AG08396 (cell line): ENCODE measurements at regions not wholly inside any gene's neighbourhood (a gene's known extent, or its start where the extent isn't known, plus 50 kb on each side); places are given as distances from the start of the nearest gene placed in this dataset.
A peak's percentile ranks its signal among the peaks of the same experiment; 100 is the strongest.

ENCODE experiments used
- DNase-seq: peaks from one replicate; pipeline ENCODE4 v3.0.0; 2012; ENCODE audit warnings: low spot score, mixed read lengths

DNA sequence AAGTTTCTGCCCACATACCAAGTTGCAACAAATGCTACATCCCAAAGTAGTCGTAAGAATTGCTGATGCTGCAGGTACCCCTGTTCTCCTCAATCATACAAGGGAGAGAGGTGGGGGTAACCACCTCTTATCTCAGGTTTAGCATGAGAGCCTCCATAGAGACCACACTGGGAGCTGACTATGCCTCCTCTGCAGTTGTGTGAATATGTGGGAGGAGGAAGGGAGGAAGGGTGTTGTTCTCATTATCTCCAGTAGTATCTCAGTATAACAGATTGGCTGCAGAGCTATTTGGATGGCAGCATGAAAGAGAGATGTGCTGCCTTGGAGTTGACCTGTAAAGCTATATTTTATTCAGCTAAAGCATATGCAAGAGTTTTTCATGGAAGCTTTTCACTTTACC is 690.7 kb downstream of the KCNJ3 start:
- no peak for DNase-seq

DNA sequence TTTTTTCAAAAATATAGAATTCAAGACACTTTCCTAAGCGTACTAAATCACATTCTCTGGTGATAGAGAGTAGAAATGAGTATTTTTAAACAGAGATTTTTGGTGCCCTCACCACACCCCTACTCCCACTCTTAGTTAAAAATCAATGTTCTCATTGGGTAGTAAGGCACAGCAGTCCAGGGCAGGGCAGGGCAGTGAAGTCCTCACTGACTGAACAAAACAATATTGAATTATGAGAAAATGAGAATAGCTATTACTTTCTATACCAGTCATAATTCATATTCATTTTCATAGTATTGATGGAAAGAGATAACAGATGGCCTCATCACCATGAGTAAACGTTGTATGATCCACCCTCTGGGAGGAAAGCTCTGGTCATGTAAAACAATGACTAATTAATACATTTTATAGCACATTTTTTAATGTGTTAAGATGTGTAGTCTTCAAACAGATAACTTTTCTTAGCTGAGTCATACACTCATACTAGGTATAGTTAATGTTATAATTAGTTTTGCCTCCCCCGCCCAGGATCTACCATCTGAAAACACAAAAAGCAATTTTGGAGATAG is 686.1 kb downstream of the KCNJ3 start:
- DNase-seq = no peak

DNA sequence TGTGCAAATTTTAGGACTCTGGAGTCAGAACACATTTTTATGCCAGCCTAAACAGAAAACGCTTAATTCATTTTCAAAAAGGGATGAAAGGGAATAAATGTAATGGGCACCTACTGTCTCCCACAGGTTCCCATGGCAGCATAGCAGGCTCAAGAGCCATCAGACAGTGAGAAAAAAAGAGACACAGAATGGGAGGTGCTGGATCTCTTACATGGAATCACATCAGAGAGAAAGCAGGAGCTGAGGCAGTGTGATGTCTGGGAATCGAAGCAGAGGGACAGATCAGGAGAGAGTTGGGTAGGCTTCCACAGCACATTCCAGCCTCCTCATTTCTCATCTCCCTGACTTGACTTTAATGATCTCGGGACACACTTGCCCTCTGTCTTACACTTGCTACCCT is 684.3 kb downstream of the KCNJ3 start:
- DNase-seq = no peak

DNA sequence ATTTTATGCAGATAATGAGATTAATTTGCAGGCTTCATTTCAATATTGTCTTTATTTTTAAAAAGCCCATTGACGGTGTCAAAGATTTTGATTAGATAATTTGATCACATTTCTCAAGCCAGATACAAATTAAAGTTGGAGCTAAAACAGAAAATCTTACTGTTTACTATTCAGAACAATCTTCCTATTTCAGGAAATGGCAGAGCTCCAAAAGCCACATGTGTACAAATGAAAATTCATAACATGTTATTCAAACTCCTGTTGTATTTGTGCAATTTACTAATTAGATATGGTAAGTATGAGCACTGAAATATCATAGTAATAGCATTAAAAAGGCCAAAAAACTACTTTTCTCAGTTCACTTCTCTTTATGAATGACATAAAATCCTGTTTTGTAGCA is 682.9 kb downstream of the KCNJ3 start:
- no peak for DNase-seq

DNA sequence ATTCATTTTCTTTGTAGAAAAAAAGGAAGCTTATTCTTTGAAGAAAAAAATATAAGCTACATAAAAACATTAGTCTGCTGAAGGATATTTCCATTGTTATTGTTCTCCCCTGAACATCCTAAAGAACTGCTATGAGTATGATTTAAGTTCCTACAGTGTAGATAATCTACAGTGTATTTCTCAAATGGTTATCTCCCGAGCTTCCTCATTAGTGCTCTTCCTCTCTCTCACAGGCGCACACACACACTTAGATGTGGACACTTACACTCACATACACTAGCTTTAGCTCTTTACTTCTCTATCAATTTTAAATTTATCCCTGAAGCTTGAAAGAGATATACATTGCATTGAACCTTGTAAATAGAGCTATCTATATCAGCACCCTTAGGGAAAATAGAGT is 681.0 kb downstream of the KCNJ3 start:
- DNase-seq = no peak

DNA sequence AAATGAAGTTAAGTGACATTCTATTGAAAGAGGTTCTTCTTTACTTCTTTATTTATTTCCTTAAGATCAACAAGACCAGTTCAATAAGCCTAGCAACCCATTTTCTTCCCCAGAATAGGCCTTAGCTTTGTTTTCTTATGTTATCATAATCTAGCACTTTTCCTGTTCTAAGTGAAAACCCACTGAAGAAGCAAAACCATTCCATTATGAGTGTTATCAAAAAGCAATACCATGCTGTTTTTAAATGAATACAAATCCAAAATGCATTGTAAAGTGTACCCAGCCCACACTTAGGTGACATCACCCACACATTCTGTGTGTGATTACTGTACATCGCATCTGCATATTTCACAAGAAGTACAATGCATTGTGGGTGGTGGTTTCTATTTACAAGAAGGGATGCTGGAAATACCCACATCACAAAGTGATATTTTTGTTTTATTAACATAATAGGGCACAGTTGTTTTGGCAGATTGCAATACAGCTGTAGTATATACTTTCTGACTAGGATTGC is 679.5 kb downstream of the KCNJ3 start:
- DNase-seq = no peak

DNA sequence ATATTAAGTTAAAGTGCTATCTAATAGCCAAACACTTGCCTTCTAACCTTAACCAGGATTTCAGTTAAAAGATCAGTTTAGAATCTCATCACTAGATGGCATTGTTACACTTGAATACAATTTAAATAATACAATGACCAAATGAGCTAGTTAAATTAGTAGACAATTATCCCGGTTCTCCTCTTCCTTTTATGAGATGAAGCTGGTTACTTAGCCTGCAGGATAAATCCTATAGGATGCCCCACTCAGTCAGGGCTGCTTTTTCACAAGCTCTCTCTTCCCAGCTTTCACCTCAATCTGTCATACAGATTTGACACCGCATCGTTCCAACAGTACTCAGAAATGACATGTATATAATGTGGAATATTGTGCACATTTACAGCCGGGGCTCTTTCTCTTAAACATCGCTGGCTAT is 678.8 kb downstream of the KCNJ3 start:
- peak; percentile 7 for DNase-seq

DNA sequence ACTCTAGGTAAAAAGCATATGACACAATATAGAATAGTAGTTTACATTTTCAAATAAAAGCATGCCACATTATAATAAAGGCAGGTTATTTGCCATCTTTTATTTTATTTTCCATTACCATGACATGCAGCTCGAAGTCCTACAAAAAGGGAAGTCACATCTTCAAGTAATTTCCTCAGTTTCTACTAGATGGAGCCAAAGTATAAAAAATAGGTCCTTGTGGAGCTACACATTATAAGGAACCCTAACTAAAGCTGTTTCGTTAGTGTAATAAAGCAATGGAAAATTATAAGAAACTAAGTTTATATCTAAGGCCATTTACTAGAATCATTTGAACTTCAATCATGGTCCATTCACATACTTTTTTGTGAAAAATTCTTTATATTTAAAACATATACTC is 674.5 kb downstream of the KCNJ3 start:
- DNase-seq = no peak

DNA sequence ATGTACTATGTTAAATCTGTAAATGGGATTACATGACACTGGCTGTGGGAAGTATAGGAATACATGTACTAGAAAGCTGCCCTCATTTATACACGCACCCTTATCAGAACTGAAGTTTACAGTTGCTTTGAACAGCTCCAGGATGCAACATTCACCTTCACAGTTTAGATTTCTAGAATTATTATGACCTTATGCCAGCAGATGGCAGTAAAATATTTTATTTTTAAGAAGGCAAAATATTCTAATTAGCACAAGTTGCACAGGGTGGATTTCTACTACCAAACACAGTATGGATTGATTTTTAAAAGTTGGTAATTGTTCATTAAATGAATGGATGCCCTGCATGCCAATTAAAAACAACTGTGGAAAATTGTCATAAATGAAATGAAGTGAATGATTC is 670.4 kb downstream of the KCNJ3 start:
- no peak for DNase-seq

DNA sequence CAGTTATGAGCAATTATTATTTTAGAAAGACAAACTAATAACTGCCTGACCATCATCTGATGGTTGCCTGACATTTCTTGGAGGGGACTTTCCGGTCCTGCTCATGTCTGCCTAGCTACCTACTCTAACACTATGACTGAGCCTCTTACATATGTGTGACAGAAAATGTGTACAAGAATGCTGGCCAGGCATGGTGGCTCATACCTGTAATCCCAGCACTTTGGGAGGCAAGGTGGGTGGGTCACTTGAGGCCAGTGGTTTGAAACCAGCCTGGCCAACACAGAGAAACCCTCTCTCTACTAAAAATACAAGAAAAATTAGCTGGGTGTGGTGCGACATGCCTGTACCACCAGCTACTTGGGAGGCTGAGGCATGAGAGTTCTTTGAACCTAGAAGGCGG is 666.3 kb downstream of the KCNJ3 start:
- no peak for DNase-seq

DNA sequence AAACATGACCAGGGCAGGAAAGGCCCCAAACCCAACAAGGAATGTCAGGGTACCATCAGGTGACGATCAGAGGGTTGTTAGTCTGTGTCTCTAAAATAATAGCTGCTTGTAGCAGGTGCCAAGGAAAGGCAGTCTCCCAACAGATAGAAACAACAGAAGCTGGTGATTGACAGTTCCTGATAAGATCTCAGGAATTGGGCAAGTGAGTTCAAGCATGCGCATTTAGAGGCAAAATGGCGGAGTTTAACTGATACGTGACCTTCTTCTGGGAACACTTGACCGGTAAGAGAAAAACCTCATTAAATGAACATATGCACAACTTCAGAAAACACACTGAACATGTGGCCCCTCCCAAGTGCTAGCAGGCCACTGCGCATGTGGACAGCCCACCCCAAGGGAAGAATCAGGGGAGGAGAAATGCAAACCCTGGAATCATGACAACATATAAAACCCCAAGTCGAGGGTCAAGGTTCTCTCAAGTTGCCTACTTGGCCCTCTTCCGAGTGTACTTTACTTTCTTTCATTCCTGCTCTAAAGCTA is 664.9 kb downstream of the KCNJ3 start:
- no peak for DNase-seq

DNA sequence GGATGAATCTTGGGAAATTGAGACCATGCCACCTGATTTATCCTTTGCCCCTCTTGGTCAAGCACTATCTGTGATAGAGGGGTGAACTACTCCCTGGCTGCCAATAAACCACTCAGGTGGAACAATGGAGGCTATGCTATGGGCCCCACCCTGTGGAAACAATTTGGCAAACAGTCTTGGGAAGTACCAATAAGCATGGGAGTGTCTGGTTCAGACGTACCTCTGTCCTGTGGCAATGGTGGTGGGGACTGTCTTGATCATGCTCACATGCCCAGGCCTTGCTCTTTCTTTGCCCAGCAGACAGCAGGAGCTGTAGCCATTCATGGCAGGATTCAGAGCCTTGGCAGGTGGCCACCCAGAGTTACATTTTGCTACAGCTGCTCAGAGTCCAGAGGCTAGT is 658.7 kb downstream of the KCNJ3 start:
- no peak for DNase-seq

DNA sequence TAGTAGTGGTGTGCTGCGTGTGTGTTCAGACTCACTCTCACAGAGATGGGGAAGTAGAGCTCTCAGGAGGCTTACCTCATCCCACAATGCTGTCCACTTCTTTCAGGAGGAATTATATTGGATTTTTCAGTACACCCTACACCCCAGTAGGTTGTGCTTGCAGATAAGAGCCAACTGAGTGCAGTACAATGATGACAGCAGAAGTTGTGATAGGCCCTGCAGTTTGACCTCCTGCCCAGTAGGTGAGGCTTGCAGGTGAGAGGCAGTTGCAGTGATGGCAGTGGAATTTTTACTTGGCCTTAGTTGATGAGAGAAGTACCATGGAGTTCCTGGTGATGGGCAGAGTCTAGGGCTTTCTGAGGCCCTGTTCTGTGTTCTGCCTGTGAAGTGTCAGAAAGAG is 657.8 kb downstream of the KCNJ3 start:
- no peak for DNase-seq

DNA sequence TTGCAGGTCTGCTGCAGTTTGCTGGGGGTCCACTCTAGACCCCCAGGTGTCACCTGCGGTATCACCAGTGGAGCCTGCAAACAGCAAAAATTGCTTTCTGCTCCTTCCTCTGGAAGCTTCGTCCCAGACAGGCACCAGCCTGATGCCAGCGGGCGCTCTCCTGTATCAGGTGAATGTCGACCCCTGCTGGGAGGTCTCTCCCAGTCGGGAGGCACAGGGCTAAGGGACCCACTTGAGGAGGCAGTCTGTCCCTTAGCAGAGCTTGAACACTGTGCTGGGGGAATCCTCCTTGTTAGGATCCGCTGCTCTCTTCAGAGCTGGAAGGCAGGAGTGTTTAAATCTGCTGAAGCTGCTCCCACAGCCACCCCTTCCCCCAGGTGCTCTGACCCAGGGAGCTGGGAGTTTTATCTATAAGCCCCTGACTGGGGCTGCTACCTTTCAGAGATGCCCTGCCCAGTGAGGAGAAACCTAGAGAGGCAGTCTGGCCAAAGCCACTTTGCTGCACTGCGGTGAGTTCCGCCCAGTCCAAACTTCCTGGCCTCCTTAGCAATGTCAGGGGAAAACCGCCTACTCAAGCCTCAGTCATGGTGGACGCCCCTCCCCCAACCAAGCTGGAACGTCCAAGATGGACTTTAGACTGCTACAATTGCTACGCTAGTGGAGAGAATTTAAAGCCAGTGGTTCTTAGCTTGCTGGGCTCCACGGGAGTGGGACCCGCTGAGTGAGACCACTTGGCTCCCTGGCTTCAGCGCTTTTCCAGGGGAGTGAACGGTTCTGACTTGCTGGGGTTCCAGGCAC is 652.5 kb downstream of the KCNJ3 start:
- DNase-seq = no peak

DNA sequence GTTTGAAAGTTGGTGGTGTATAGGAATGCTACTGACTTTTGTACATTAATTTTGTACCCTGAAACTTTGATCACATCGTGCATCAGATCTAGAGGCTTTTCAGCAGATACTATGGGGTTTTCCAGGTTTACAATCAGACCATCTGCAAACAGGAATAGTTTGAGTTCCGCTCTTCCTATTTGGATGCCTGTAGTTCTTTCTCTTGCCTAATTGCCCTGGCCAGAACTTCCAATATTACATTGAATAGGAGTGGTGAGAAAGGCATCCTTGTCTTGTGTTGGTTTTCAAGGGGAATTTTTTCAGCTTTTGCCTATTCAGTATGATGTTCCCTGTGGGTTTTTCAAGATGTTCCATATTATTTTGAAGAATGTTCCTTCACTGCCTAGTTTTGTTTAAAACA is 633.5 kb downstream of the KCNJ3 start:
- no peak for DNase-seq

DNA sequence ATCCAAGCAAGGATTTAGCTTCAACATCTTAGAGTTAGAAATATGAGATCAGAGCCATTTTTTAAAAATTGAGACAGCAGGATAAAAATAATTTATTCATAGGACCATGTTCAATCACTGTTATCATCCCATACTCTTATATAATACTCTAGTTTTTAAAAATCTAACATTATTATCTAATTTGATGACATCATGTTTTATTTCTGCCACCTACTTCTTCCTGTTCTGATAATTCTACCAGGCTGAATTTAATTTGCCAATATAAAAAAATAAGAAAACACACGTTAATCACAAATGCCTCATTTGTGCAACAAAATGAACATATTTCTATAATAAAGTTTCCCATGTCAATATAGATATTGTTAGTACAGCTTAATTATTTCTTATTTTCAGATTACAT is 621.7 kb downstream of the KCNJ3 start:
- DNase-seq = no peak

DNA sequence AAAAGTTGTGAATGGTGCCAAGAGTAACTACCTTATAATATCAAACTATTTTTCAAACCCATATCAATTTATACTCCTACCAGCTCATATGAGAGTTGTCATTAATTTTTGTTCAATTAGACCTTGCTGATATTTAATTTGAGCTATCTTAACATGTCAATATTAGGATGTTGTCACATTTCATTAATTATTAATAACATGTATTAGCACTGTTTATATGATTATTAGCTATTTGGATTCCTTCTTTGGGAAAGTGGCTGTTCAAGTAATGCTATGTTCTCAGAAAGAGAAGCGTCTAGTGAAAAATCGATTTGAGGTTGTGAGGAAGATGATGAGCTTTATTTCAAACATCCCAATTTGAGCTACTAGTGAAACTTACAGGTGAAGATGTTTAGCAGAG is 620.2 kb downstream of the KCNJ3 start:
- DNase-seq = no peak

DNA sequence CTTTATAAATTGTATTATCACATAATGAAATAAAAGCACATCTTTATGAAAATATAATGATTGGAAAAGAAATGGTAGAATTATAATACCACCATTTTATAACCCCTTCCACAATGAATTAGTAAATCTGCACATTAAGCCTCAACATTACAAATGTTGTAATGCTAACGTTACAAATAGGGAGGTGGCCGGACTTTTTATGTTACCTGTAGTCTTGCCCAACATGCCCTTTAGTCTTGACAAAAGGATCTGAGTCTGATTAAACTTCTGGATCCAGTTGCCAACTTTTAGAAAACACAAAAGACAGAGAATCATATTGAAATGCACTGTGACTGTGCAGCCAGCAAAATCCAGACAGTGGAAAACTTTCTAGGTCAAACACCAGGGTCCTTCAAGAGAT is 617.3 kb downstream of the KCNJ3 start:
- no peak for DNase-seq

DNA sequence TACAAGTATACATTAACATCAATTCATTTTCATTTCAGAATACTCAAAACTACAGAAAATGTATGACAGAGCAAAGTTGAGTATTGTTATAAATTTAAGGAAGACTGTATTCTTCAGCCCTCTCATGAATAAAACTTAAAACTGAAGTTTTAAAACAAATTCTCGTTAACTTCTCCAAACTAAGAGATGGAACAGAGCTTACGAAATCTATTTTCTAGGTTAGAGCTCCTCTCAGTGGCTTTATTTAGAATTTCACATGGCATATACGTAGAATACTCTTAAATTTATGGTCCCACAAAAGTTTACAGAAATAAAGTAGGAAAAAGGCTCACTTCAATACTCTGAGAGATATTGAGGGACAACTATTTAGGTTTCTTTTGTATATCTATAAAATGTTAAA is 612.1 kb downstream of the KCNJ3 start:
- peak; percentile 2 for DNase-seq

DNA sequence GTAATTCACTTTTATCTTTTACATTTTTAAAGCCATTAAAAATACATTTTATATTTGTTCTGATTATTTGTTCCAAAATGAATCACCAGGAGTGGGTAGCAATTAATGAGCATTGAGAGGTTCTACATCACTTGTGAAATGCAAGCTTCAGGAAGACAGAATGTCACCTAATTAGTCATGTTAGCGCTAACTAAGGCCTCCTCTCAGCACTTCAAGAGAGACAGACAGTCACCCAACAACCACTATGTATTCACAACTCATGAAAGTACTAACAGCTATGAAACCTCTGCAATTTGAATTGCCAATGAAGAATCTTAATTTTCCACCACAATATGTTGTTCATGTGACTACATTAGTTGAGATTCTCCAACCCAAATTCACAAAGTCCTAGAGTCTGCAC is 611.0 kb downstream of the KCNJ3 start:
- no peak for DNase-seq

DNA sequence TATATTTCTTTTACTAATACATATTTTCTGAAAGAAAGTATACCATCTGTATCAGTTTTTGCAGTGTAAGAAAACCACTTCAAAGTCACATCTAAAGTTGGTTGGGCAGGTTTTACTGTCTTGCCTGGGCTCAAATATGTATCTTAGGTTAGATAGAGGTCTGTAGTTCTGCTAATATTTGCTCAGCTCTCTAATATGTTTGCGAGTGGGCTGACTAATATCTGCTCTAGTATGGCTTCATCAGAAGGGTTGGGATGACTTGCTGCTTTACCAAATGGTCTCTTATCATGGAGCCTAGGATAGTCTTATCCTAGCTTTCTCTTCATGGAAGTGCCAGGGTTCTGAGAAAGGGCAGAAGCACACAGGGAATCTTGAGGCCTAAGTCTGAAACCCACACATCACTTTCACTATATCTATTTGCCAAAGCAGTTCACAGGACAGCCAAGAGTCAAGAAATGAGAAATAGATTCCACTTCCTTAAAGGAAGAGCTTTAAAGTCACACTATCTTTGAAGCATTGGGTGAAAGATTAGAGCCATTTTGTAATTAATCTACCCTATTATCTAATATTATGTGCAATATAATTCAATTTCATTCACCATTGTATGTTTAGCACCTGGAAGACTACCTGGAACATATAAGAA is 610.0 kb downstream of the KCNJ3 start:
- no peak for DNase-seq

DNA sequence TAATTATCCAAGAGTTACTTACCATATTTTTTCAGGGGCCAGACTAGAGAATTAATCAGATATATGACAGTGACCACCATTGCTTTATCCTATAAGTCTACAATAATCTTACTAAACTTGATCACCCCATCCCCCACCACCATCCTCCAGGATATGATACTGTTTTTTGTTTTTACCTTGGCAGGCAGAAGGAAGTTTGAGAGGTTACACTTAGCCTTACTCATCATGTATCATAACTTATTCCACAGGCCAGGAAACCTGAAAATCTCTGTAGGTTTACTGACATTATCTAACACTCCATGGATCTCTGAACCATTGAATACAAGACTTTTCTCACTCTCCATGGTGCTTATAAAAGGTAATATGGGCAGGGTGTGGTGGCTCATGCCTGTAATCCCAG is 602.7 kb downstream of the KCNJ3 start:
- DNase-seq = no peak

DNA sequence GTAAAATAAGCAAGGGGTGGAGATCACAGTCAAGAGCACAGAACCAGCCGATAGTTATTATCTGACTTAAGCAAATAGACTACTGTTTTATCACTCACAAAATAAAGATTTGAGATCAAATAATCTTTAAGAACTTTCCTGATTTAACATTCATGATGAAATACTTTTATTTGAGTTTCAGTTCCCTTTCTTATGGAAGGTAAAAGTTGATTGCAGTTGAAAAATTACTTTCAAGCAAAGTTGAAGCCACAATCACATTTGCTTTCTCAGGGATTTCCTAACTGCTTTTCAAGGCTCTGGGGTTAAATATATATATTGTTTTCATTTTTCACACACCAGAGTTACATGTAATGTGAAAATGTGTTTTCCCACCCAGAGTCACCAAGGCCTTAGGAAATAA is 599.5 kb downstream of the KCNJ3 start:
- DNase-seq = no peak
